Upper lobe of right lung (tissue), 1 donor: ENCODE measurements at regions not wholly inside any gene's neighbourhood (a gene's known extent, or its start where the extent isn't known, plus 50 kb on each side); places are given as distances from the start of the nearest gene placed in this dataset.

Experiments used
- ATAC-seq: fragments of 200-7000 bp; cut with Tn5 transposase; one replicate; pipeline ENCODE4 v1.9.1; 2020; ENCODE audit warnings: mild to moderate bottlenecking, moderate library complexity
- DNase-seq: peaks from one replicate; pipeline ENCODE4 v3.0.0-alpha.2; 2020
- H3K27ac ChIP-seq: fragments of 200-600 bp; one replicate; pipeline ENCODE4 v1.8.0; 2022
- H3K27me3 ChIP-seq: fragments of 200-600 bp; one replicate; pipeline ENCODE4 v1.8.0; 2022; ENCODE audit warnings: mild to moderate bottlenecking
- H3K36me3 ChIP-seq: fragments of 200-600 bp; one replicate; pipeline ENCODE4 v1.8.0; 2022
- H3K4me1 ChIP-seq: fragments of 200-600 bp; one replicate; pipeline ENCODE4 v1.8.0; 2022
- H3K4me3 ChIP-seq: fragments of 200-600 bp; one replicate; pipeline ENCODE4 v1.8.0; 2022; ENCODE audit warnings: mild to moderate bottlenecking
- H3K9me3 ChIP-seq: fragments of 200-600 bp; one replicate; pipeline ENCODE4 v1.8.0; 2022
- CTCF ChIP-seq: fragments of 200-600 bp; IDR thresholded peaks from one replicate; pipeline ENCODE4 v1.8.0; 2022; ENCODE audit warnings: antibody characterized with exemption
- intact Hi-C: fragments of 100-400 bp; cut with DNase I; formaldehyde crosslinking; loops from one replicate; pipeline ENCODE4 v1.11.0; 2022
- donor health status: DM: no; HTN: yes; CAD: no; lungs with severe emphysema.

- intact Hi-C loops, result no loop called here
- DNase-seq, result no peak
- Histone ChIP-seq H3K9me3 (no peaks in the 10 kb centered on the region), H3K27ac (no peak overlapping the region), H3K27me3 (no peaks in the 10 kb centered on the region), H3K4me1 (no peaks in the 10 kb centered on the region), H3K36me3 (no peaks in the 10 kb centered on the region), H3K4me3 (no peak overlapping the region)
- ATAC-seq, result no peak
- no peak for TF ChIP-seq CTCF
These were observed 76.2 kb upstream of the PAQR3 start for GRCh38 chr4:79015411-79015810.

GRCh38 chr4:79014230-79014629 is 75.0 kb upstream of the PAQR3 start:
- no peak for ATAC-seq
- Histone ChIP-seq H3K27ac (no peak overlapping the region), H3K4me1 (no peaks in the 10 kb centered on the region), H3K9me3 (no peaks in the 10 kb centered on the region), H3K36me3 (no peaks in the 10 kb centered on the region), H3K27me3 (no peaks in the 10 kb centered on the region), H3K4me3 (no peak overlapping the region)
- intact Hi-C loops, result no loop called here
- no peak for TF ChIP-seq CTCF
- DNase-seq, result no peak

- Histone ChIP-seq H3K9me3 (no peaks in the 10 kb centered on the region), H3K4me3 (no peak overlapping the region), H3K27ac (no peak overlapping the region), H3K27me3 (no peaks in the 10 kb centered on the region), H3K4me1 (no peaks in the 10 kb centered on the region), H3K36me3 (no peaks in the 10 kb centered on the region)
- DNase-seq (no peak), ATAC-seq (no peak)
- intact Hi-C loops, result no loop called here
- TF ChIP-seq CTCF, result no peak
These were observed 74.5 kb upstream of the PAQR3 start for GRCh38 chr4:79013756-79014155.

GRCh38 chr4:78990938-78991810 is 51.9 kb upstream of the PAQR3 start:
- no peak overlapping the region for H3K4me3 ChIP-seq
- H3K36me3 ChIP-seq, result no peaks in the 10 kb centered on the region
- DNase-seq (no peak), ATAC-seq (no peak)
- no peaks in the 10 kb centered on the region for H3K27me3 ChIP-seq
- H3K9me3 ChIP-seq, result no peaks in the 10 kb centered on the region
- TF ChIP-seq CTCF, result no peak
- intact Hi-C loops, result no loop called here
- H3K27ac ChIP-seq, result no peak overlapping the region
- H3K4me1 ChIP-seq, result no peaks in the 10 kb centered on the region

GRCh38 chr4:78989697-78990270 is 50.5 kb upstream of the PAQR3 start:
- no peak for TF ChIP-seq CTCF
- H3K4me1 ChIP-seq, result no peaks in the 10 kb centered on the region
- no peaks in the 10 kb centered on the region for H3K36me3 ChIP-seq
- no peaks in the 10 kb centered on the region for H3K9me3 ChIP-seq
- DNase-seq (no peak), ATAC-seq (no peak)
- intact Hi-C loops, result no loop called here
- H3K4me3 ChIP-seq, result no peak overlapping the region
- no peak overlapping the region for H3K27ac ChIP-seq
- H3K27me3 ChIP-seq, result no peaks in the 10 kb centered on the region
